ENCODE measurements at regions not wholly inside any gene's neighbourhood (a gene's known extent, or its start where the extent isn't known, plus 50 kb on each side); places are given as distances from the start of the nearest gene placed in this dataset.

DNA sequence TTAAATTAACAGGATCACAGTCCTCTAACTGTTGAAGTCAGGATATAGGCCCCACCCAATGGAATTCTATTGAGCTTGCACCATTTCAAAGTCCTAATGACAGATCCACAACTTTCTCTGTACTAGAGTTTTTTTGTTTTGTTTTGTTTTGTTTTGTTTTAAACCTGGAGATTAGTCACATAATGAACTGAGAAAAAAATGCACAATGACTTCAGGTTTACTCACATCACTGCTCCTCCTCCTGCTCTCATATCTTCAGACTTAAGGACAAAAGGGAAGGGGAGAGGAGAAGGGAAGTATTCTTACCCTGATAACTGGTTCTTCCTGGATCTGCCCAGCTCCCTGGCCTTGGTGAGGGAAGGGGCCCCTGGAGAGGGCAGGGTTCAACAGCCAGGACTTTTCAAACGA, 208.2 kb upstream of the EPHA4 start:
- no peaks in the 10 kb centered on the region for H3K27me3 ChIP-seq (ENCODE audit: control insufficient read depth, insufficient read depth, low read length)
- no peak for DNase-seq
- H3K4me3 ChIP-seq (ENCODE audit: insufficient read depth, low read depth, low read length) = no peak overlapping the region
- H3K36me3 ChIP-seq (replicated peaks; ENCODE audit: control insufficient read depth, insufficient read depth, low read length) = no peaks in the 10 kb centered on the region

DNA sequence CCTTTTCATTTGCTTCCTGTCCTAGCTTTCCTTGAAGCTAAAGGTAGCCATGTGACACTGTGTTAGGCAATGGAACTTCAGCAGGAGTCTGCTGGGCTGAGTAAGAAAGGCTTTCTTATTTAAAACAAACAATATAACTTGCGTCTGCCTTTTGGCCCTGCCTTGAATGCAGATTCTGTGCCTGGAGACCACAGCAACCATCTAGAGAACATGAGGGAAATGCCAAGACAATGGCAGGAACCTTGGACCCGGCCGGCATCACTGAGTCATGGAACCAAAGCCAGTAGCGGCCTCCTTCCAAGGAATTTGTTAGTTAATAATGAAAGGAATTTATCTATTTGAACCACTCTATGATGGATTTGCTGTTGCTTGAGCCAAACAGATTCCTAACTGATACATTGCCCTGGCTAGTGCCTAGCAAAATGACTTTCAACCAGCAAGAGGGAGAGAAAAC, 207.5 kb upstream of the EPHA4 start:
- no peak for DNase-seq
- no peak overlapping the region for H3K4me3 ChIP-seq (ENCODE audit: insufficient read depth, low read depth, low read length)
- no peaks in the 10 kb centered on the region for H3K36me3 ChIP-seq (replicated peaks; ENCODE audit: control insufficient read depth, insufficient read depth, low read length)
- H3K27me3 ChIP-seq (ENCODE audit: control insufficient read depth, insufficient read depth, low read length) = no peaks in the 10 kb centered on the region

DNA sequence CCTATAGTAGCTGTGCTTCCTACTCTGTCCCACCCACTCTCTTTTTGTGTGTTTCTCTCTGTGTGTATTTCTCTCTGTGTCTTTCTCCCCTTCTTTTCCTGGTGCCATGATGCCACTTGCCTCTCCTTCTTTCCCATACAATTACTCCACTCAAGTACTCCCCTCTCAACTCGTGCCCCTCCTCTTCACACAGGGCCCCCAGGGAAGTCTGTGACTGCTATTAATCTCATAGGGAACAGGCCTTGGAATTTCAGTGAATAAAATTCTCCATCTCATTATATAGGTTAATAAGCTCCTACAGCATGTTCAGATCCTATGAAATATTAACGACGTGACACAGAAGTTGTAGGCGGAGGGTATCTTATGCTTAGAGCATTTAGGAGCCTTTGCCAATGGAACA, 205.9 kb upstream of the EPHA4 start:
- H3K36me3 ChIP-seq (replicated peaks; ENCODE audit: control insufficient read depth, insufficient read depth, low read length) = no peaks in the 10 kb centered on the region
- no peak for DNase-seq
- H3K27me3 ChIP-seq (ENCODE audit: control insufficient read depth, insufficient read depth, low read length) = no peaks in the 10 kb centered on the region
- no peak overlapping the region for H3K4me3 ChIP-seq (ENCODE audit: insufficient read depth, low read depth, low read length)

DNA sequence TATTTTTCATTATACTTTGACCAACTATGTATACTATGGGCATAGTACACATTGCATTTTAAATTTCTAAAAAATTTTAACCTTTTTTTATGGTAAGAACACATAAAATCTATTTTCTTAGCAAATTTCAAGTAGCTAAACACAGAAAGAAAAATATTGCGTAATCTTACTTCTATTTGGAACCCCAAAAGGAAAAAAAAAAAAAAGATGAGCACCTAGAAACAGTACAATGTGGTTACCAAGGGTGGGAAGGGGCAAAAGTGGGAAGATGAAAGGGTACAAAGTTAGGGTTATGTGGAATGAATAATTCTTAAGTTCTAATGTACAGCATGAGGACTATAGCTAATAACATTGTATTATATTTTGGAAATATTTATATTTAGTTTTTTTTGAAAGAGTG, 205.0 kb upstream of the EPHA4 start:
- DNase-seq = no peak

DNA sequence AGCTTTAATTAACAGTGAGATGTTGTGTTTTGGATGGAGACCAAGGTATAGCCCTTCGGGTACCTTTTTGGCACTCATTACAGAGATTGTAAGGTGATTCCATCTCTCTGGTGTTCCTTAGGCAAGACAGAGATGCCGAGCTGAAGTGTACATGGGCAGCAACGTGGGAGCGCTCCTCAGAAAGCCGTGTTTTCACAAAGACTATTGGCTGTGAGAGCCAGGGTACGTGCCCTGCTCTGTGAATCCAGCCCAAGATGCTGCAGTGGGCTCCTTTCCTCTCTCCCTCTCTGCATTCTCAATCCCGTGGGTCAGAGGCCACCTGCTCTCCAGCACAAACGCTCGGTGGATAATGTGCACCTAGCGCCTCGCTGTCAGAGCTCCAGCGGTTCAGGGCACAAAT, 203.0 kb upstream of the EPHA4 start:
- no peak overlapping the region for H3K4me3 ChIP-seq (ENCODE audit: insufficient read depth, low read depth, low read length)
- H3K27me3 ChIP-seq (ENCODE audit: control insufficient read depth, insufficient read depth, low read length) = no peaks in the 10 kb centered on the region
- no peaks in the 10 kb centered on the region for H3K36me3 ChIP-seq (replicated peaks; ENCODE audit: control insufficient read depth, insufficient read depth, low read length)
- no peak for DNase-seq

More for the DNA sequence above, 205.0 kb upstream of the EPHA4 start:
- Histone ChIP-seq H3K36me3 (replicated peaks; ENCODE audit: control insufficient read depth, insufficient read depth, low read length) (no peaks in the 10 kb centered on the region), H3K27me3 (ENCODE audit: control insufficient read depth, insufficient read depth, low read length) (no peaks in the 10 kb centered on the region), H3K4me3 (ENCODE audit: insufficient read depth, low read depth, low read length) (no peak overlapping the region)

DNA sequence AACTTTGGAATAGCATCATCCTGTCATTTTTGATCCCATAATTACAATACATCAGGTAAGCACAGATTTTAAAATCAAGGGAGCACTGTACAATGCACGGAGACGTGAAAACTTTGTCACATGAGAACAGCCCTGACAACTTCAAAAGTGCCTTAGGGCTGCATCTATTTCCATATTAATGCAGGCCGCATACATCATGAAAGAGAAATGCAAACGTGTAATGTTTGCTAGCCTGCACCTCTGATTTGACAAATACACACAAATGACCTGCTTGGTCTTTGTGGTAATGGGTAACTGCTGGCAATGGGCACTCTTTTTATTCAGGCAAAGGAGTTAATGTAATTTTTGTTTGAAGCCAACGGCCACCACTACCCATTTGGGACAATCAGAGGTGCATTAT, 202.0 kb upstream of the EPHA4 start:
- H3K4me3 ChIP-seq (ENCODE audit: insufficient read depth, low read depth, low read length) = no peak overlapping the region
- H3K36me3 ChIP-seq (replicated peaks; ENCODE audit: control insufficient read depth, insufficient read depth, low read length) = no peaks in the 10 kb centered on the region
- DNase-seq = no peak
- H3K27me3 ChIP-seq (ENCODE audit: control insufficient read depth, insufficient read depth, low read length) = no peaks in the 10 kb centered on the region

DNA sequence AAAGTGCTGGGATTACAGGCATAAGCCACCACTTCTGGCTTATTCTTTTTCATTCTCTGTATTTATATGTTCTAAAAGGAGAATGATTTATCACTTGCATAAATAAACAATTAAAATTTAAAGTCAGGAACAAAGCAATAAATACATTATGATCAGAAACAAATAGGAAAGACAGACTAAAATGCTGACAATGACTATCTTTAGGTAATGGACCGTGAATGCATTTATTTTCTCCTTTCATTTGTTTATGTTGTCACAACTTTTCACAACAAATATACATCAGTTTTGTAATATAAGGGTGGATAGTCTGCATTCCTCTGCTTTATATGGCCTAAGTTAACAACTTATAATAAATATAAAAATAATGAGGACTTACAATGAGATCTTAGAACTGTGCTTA, 199.2 kb upstream of the EPHA4 start:
- no peak overlapping the region for H3K4me3 ChIP-seq (ENCODE audit: insufficient read depth, low read depth, low read length)
- no peak for DNase-seq
- H3K36me3 ChIP-seq (replicated peaks; ENCODE audit: control insufficient read depth, insufficient read depth, low read length) = no peaks in the 10 kb centered on the region
- H3K27me3 ChIP-seq (ENCODE audit: control insufficient read depth, insufficient read depth, low read length) = no peaks in the 10 kb centered on the region

DNA sequence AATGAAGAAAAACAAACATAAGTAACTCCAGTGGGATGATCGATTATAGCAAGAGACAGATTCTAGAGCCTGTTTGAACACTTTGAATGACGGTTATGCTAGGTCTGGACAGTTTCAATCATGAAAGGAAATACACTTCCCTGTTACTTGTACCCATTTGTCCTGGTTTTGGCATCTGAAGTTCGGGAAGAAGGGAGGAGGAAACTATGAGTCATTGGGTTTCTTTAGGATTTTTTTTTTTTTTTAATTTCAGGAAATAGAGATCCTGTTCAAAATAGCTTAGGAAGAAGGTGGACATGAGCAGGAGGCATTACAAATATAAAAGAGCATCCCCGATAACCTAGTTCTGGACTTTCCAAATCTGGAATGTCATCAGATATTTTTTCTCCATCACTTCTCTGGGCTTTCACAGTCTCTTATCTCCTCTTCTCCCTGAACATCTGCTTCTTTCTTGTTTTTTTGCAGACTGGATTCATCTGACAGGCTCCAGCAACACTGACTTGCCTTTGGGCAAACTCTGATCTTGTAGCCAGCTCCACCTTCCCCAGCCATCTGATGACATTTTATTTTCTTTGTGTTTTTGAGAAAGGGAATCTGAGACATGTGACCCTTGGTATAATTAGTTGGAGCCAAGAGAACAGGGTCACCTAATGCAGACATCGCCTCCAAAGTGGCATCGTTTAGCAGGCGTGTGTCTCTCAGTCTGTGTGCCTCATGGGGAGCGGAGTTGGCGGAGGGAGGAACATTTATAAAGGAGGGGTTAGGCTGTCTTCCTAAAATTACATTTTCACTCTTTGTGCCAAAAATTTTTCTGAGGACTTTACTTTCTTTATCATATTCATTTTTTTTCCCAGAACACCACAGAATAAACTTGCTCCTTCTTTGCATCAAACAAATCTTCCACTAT, 195.3 kb upstream of the EPHA4 start:
- no peaks in the 10 kb centered on the region for H3K27me3 ChIP-seq (ENCODE audit: control insufficient read depth, insufficient read depth, low read length)

DNA sequence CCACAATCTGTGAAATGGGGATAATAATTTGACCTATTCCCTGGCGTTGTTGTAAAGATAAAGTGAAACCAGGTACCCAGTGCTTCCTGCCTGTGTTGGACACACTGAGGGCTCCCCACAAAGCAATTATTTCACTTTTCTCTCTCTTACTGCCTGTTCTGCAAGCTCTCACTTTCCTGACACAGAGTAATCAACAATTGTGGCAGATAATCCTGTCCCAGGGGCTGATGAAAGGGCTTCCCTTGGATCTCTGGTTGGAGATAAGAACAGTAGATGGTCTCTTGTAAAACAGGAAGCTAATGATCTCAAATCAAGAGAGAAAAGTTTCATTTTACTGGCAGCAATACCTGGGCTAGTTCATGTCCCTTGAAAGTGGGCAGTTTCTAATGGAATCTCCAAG, 190.4 kb upstream of the EPHA4 start:
- H3K27me3 ChIP-seq (ENCODE audit: control insufficient read depth, insufficient read depth, low read length) = no peaks in the 10 kb centered on the region
- DNase-seq = no peak
- no peaks in the 10 kb centered on the region for H3K36me3 ChIP-seq (replicated peaks; ENCODE audit: control insufficient read depth, insufficient read depth, low read length)
- no peak overlapping the region for H3K4me3 ChIP-seq (ENCODE audit: insufficient read depth, low read depth, low read length)

More for the DNA sequence above, 195.3 kb upstream of the EPHA4 start:
- H3K36me3 ChIP-seq (replicated peaks; ENCODE audit: control insufficient read depth, insufficient read depth, low read length) = no peaks in the 10 kb centered on the region
- H3K4me3 ChIP-seq (ENCODE audit: insufficient read depth, low read depth, low read length) = no peak overlapping the region
- no peak for DNase-seq

DNA sequence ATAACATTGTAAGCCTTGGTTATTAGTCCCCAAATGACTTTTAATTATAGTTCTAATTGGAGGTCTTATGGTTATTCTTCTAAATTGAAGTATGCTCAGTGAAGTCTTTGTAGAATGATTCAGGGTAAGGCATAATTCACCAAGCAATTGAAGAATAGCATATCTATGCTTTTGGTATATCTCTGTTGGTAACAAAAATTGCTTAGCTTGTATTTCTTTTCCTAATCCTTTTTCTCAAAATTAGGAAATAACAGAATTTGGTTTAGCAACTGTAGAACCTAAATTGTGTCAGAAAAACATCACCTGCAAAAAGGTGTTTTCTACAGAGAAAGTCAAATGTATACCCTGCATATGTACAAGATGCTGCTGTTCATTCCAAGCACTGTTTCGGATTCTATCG, 189.2 kb upstream of the EPHA4 start:
- no peaks in the 10 kb centered on the region for H3K36me3 ChIP-seq (replicated peaks; ENCODE audit: control insufficient read depth, insufficient read depth, low read length)
- H3K4me3 ChIP-seq (ENCODE audit: insufficient read depth, low read depth, low read length) = no peak overlapping the region
- no peaks in the 10 kb centered on the region for H3K27me3 ChIP-seq (ENCODE audit: control insufficient read depth, insufficient read depth, low read length)
- DNase-seq = no peak

DNA sequence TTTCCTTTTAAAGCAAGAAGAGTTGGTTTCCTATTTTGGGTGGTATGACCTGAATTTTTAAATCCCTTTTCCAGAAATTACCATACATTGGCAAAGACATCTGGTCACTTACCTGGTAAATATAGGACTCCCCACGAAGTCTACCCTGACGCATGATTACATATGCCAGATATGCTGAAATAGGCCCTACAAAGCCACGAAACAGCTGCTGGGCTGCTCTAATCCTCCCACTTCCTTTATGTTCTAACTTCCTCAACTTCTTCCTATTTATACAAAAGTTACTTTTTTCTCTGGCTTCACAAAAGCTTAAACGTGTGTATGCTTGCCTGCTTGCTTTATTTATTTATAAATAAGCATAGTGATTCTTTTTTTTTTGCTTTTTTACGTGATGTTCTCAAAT, 186.0 kb upstream of the EPHA4 start:
- no peaks in the 10 kb centered on the region for H3K36me3 ChIP-seq (replicated peaks; ENCODE audit: control insufficient read depth, insufficient read depth, low read length)
- H3K4me3 ChIP-seq (ENCODE audit: insufficient read depth, low read depth, low read length) = no peak overlapping the region
- no peaks in the 10 kb centered on the region for H3K27me3 ChIP-seq (ENCODE audit: control insufficient read depth, insufficient read depth, low read length)
- no peak for DNase-seq

DNA sequence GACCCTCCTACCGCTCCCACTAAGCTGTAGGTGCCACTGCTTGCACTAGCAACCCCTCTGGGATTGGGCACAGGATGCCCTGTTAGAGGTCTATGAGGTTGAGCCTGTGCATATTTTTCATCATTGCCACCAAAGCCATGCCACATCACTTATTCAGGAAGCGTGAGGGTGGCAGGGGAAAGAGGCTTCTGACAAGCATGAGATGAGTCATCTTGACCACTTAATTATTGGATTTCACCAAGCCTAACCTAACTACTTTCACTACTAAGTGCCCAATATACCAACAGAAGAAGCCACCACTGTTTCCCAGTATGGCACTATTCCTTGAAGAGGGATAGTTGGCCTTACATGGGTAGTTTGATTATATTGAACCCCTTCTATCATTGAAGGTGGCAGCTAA, 181.3 kb upstream of the EPHA4 start:
- Histone ChIP-seq H3K36me3 (replicated peaks; ENCODE audit: control insufficient read depth, insufficient read depth, low read length) (no peaks in the 10 kb centered on the region), H3K4me3 (ENCODE audit: insufficient read depth, low read depth, low read length) (no peak overlapping the region), H3K27me3 (ENCODE audit: control insufficient read depth, insufficient read depth, low read length) (no peaks in the 10 kb centered on the region)
- no peak for DNase-seq

DNA sequence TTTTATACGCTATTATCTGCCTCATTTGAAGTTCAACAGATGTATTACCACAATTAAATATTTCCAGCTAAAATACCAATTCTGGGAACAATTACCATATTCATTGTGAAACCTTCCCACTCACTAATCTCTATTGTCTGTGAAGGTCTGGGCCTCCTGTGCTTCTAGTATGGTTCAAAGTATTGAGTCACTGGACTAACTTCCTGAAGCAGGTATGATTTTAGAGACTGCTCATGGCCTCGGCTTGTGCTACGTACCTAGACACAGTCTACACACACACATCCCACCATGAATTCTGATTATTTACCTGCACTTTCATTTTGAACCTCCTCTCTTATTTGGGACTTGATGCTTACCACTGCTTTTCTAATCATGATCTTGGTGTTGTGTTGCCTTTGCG, 180.7 kb upstream of the EPHA4 start:
- no peak overlapping the region for H3K4me3 ChIP-seq (ENCODE audit: insufficient read depth, low read depth, low read length)
- H3K27me3 ChIP-seq (ENCODE audit: control insufficient read depth, insufficient read depth, low read length) = no peaks in the 10 kb centered on the region
- no peaks in the 10 kb centered on the region for H3K36me3 ChIP-seq (replicated peaks; ENCODE audit: control insufficient read depth, insufficient read depth, low read length)
- no peak for DNase-seq

DNA sequence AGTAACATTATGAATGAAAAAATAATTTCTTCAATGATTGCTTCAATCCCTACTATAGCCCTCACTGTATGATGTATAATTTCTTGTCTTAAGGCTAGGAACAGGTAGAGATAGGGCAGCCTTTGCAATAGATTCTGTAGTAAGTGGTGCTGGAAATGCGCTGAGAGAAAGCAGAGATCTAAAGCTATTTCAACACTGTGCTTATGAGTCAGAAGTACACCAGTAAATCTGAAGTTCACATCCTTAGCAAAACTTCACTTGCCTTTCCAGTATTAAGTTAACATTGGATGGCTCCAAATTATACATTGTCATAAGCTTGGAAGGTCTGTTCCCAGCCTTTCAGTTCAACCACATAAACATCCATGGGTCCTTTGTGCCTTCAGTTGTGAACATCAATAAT, 178.2 kb upstream of the EPHA4 start:
- DNase-seq = no peak

DNA sequence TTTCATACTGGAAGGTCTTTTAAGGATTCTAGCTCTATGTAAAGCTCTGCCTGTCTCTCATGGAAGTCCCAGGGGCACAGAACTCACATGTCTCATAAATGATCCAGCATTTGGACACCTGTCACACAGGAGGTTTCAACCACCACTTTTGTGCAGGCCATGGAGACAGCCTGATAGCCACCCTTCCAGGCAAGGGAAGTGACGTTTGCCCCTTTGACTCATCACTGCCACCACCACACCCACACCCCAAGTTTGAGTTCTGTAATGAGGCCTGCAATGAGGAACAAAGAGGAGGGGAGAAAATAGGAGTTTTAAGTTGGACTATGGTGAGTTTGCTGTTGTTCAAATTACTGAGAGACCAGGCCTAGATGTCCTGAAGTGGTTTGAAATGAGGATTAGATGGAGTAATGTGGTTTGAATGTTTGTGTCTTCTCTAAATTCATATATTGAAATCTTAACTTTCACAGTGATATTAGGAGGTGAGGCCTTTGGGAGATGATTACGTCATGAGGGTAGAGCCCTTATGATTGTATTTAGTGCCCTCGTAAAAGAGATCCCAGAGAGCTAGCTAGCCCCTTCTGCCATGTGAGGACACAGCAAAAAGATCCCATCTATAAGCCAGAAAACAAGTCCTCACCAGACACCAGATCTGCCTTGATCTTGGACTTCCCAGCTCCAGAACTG, 175.3 kb upstream of the EPHA4 start:
- Histone ChIP-seq H3K27me3 (ENCODE audit: control insufficient read depth, insufficient read depth, low read length) (no peaks in the 10 kb centered on the region), H3K4me3 (ENCODE audit: insufficient read depth, low read depth, low read length) (no peak overlapping the region), H3K36me3 (replicated peaks; ENCODE audit: control insufficient read depth, insufficient read depth, low read length) (no peaks in the 10 kb centered on the region)
- DNase-seq = no peak

More for the DNA sequence above, 178.2 kb upstream of the EPHA4 start:
- Histone ChIP-seq H3K4me3 (ENCODE audit: insufficient read depth, low read depth, low read length) (no peak overlapping the region), H3K36me3 (replicated peaks; ENCODE audit: control insufficient read depth, insufficient read depth, low read length) (no peaks in the 10 kb centered on the region), H3K27me3 (ENCODE audit: control insufficient read depth, insufficient read depth, low read length) (no peaks in the 10 kb centered on the region)

All from H7 (cell line).